Fibroblast of lung (primary cell): ENCODE measurements at regions not wholly inside any gene's neighbourhood (a gene's known extent, or its start where the extent isn't known, plus 50 kb on each side); places are given as distances from the start of the nearest gene placed in this dataset.

Experiments
- DNase-seq, 2 donors: peaks; one replicate each; pipeline versions ENCODE4 v3.0.0 to v3.0.0-alpha.2; 2010; ENCODE audit warnings: low read depth in 2 of 2
- H2AFZ ChIP-seq: 2 replicates; pipeline ENCODE4 v1.5.1; 2012; ENCODE audit warnings: low read length, control low read depth, inconsistent platforms
- H3K27ac ChIP-seq: 2 replicates; pipeline ENCODE4 v1.5.1; 2011; ENCODE audit warnings: low read length, control low read depth; ENCODE audit not compliant: insufficient read depth
- H3K27me3 ChIP-seq: 2 replicates; pipeline ENCODE4 v1.5.1; 2011; ENCODE audit warnings: mild to moderate bottlenecking, low read length; ENCODE audit not compliant: control insufficient read depth, insufficient read depth
- H3K36me3 ChIP-seq: 2 replicates; pipeline ENCODE4 v1.5.1; 2011; ENCODE audit warnings: low read length; ENCODE audit not compliant: control insufficient read depth, insufficient read depth
- H3K4me1 ChIP-seq: 2 replicates; pipeline ENCODE4 v1.5.1; 2011; ENCODE audit warnings: low read length; ENCODE audit not compliant: control insufficient read depth, insufficient read depth; ENCODE audit errors: extremely low read depth
- H3K4me2 ChIP-seq: 2 replicates; pipeline ENCODE4 v1.5.1; 2011; ENCODE audit warnings: low read length, control low read depth; ENCODE audit not compliant: insufficient read depth; ENCODE audit errors: extremely low read depth
- H3K4me3 ChIP-seq, 4 experiments: fragments of 200-600 bp in 1 of 4; sonication (generic) in 1 of 4; replicated peaks in 1 of 4; 2 replicates each; pipeline ENCODE4 v1.5.1; 2011 to 2016; ENCODE audit warnings: low read length in 4 of 4, low read depth in 3 of 4, mild to moderate bottlenecking in 3 of 4, control low read depth in 2 of 4, inconsistent platforms in 1 of 4, mixed read lengths in 1 of 4; ENCODE audit not compliant: insufficient read depth in 1 of 4; ENCODE audit errors: control extremely low read depth in 1 of 4
- H3K79me2 ChIP-seq: 2 replicates; pipeline ENCODE4 v1.5.1; 2012; ENCODE audit warnings: mild to moderate bottlenecking, low read length, inconsistent platforms; ENCODE audit not compliant: control insufficient read depth, insufficient read depth
- H3K9ac ChIP-seq: 2 replicates; pipeline ENCODE4 v1.5.1; 2011; ENCODE audit warnings: mild to moderate bottlenecking, low read length, control low read depth; ENCODE audit not compliant: insufficient read depth
- H3K9me3 ChIP-seq: 2 replicates; pipeline ENCODE4 v1.5.1; 2012; ENCODE audit warnings: low read depth, low read length; ENCODE audit not compliant: control insufficient read depth, insufficient read depth
- H4K20me1 ChIP-seq: 2 replicates; pipeline ENCODE4 v1.5.1; 2011; ENCODE audit warnings: low read length; ENCODE audit not compliant: control insufficient read depth, insufficient read depth; ENCODE audit errors: extremely low read depth
- EZH2 ChIP-seq: IDR thresholded peaks from 2 replicates; pipeline ENCODE4 v1.5.1; 2012; ENCODE audit warnings: low read length, control low read depth, mild to moderate bottlenecking; ENCODE audit errors: missing control alignments
- TF ChIP-seq, protein P1 (sequence below), 2 donors: IDR thresholded peaks in 1 of 2; conservative IDR thresholded peaks in 1 of 2; 1 replicate in 1 of 2; 2 replicates in 1 of 2; pipeline ENCODE4 v1.5.1; 2011 to 2012; ENCODE audit warnings: low read length in 2 of 2, control low read depth in 1 of 2, inconsistent platforms in 1 of 2, low read depth in 1 of 2, mild to moderate bottlenecking in 1 of 2

DNA sequence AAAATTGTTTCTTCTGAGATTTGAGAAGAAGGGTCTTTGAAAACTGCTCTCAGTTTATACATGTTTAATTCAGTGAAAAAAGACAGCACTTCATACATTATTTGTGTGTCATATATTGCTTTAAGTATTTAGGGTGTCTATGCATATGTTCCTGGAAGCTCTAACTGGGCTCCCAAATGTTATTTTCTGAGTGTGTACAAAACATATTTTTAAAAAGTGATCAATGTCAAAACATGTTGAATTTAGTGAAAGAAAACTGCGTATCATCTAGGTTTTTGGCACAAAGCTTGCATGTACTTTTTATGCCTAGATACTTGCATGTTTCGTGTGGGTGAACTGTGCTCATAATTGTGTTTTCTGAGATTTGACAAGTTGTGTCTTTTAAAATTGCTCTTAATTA, 81.6 kb downstream of the ASCL4 start:
- Histone ChIP-seq H4K20me1 (no peaks in the 10 kb centered on the region), H3K27me3 (no peaks in the 10 kb centered on the region), H3K9ac (no peak overlapping the region), H3K36me3 (no peaks in the 10 kb centered on the region), H3K4me2 (no peak overlapping the region), H3K4me3 (no peak overlapping the region), H2AFZ (no peak overlapping the region), H3K79me2 (no peaks in the 10 kb centered on the region), H3K9me3 (no peaks in the 10 kb centered on the region), H3K27ac (no peak overlapping the region), H3K4me1 (no peaks in the 10 kb centered on the region)
- TF ChIP-seq, protein P1, sequence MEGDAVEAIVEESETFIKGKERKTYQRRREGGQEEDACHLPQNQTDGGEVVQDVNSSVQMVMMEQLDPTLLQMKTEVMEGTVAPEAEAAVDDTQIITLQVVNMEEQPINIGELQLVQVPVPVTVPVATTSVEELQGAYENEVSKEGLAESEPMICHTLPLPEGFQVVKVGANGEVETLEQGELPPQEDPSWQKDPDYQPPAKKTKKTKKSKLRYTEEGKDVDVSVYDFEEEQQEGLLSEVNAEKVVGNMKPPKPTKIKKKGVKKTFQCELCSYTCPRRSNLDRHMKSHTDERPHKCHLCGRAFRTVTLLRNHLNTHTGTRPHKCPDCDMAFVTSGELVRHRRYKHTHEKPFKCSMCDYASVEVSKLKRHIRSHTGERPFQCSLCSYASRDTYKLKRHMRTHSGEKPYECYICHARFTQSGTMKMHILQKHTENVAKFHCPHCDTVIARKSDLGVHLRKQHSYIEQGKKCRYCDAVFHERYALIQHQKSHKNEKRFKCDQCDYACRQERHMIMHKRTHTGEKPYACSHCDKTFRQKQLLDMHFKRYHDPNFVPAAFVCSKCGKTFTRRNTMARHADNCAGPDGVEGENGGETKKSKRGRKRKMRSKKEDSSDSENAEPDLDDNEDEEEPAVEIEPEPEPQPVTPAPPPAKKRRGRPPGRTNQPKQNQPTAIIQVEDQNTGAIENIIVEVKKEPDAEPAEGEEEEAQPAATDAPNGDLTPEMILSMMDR (conservative IDR thresholded peaks at IDR 0.05 in 1 of 2, IDR thresholded peaks at IDR 0.05 in 1 of 2; ENCODE audit: low read depth in 1 of 2, low read length in 2 of 2) = no peak
- no peak for TF ChIP-seq EZH2
- DNase-seq = no peak

DNA sequence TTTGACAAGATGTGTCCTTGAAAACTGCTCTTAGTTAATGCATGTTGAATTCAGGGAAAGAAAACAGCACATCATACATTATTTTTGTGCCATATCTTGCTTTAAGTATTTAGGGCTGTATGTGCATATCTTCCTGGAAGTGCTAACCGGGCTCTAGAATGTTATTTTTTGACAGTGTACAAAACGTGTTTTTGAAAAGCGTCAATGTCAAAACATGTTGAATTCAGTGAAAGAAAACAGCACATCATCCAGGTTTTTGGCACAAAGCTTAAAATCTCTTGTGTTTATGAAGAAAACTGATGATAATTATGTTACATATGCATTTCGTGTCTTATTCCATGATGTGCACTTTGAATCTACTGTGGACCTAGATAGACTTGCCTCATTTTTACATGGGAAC, 82.7 kb downstream of the ASCL4 start:
- H3K4me3 ChIP-seq = no peak overlapping the region
- no peak overlapping the region for H3K9ac ChIP-seq
- no peaks in the 10 kb centered on the region for H3K27me3 ChIP-seq
- no peak overlapping the region for H3K27ac ChIP-seq
- H3K9me3 ChIP-seq = no peaks in the 10 kb centered on the region
- H3K36me3 ChIP-seq = no peaks in the 10 kb centered on the region
- no peaks in the 10 kb centered on the region for H4K20me1 ChIP-seq
- H3K4me2 ChIP-seq = no peak overlapping the region
- no peaks in the 10 kb centered on the region for H3K79me2 ChIP-seq
- no peak overlapping the region for H2AFZ ChIP-seq
- TF ChIP-seq, protein P1 (conservative IDR thresholded peaks at IDR 0.05 in 1 of 2, IDR thresholded peaks at IDR 0.05 in 1 of 2; ENCODE audit: low read depth in 1 of 2, low read length in 2 of 2) = no peak
- TF ChIP-seq EZH2 = no peak
- H3K4me1 ChIP-seq = no peaks in the 10 kb centered on the region
- DNase-seq = no peak

DNA sequence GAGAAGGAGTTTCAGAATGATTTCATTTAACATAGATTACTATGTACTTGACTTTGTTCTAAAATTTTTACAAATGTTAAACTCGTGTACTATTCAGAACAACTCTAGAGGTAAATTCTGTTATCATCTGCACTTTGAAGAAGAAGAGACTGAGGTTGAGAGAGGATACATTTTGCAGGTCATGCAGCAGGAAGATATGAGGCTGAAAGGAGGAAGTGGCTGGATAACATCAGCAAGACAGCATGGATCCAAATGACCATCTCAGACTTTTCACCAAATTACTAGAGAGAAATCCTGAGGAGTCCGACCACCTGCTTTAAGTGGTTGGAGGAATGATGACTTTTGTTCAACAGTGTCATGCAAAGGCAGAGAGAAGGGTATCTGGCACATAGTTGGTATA, 84.9 kb downstream of the ASCL4 start:
- H3K9ac ChIP-seq = no peak overlapping the region
- no peak for TF ChIP-seq EZH2
- TF ChIP-seq, protein P1 (conservative IDR thresholded peaks at IDR 0.05 in 1 of 2, IDR thresholded peaks at IDR 0.05 in 1 of 2; ENCODE audit: low read depth in 1 of 2, low read length in 2 of 2) = no peak
- no peaks in the 10 kb centered on the region for H4K20me1 ChIP-seq
- H3K4me1 ChIP-seq = no peaks in the 10 kb centered on the region
- H3K27me3 ChIP-seq = no peaks in the 10 kb centered on the region
- no peaks in the 10 kb centered on the region for H3K36me3 ChIP-seq
- no peak overlapping the region for H2AFZ ChIP-seq
- no peak overlapping the region for H3K4me2 ChIP-seq
- no peak overlapping the region for H3K27ac ChIP-seq
- no peak for DNase-seq
- no peaks in the 10 kb centered on the region for H3K79me2 ChIP-seq
- H3K9me3 ChIP-seq = no peaks in the 10 kb centered on the region
- H3K4me3 ChIP-seq = no peak overlapping the region
